Mammary epithelial cell (primary cell): ENCODE measurements at regions not wholly inside any gene's neighbourhood (a gene's known extent, or its start where the extent isn't known, plus 50 kb on each side); places are given as distances from the start of the nearest gene placed in this dataset.

Experiments used
- CTCF ChIP-seq, 2 donors: IDR thresholded peaks in 1 of 2; conservative IDR thresholded peaks in 1 of 2; 2 replicates each; pipeline ENCODE4 v1.5.1; 2011 to 2012; ENCODE audit warnings: inconsistent platforms in 2 of 2, low read length in 2 of 2, mild to moderate bottlenecking in 2 of 2, control low read depth in 1 of 2, low read depth in 1 of 2; ENCODE audit not compliant: insufficient read depth in 1 of 2; ENCODE audit errors: extremely low read depth in 1 of 2
- EZH2 ChIP-seq: IDR thresholded peaks from 2 replicates; pipeline ENCODE4 v1.6.1; 2012; ENCODE audit warnings: low read length, inconsistent platforms, borderline replicate concordance

GRCh38 chr1:222006715-222007114 is 264.8 kb upstream of the DUSP10 start:
- TF ChIP-seq CTCF (conservative IDR thresholded peaks at IDR 0.05 in 1 of 2, IDR thresholded peaks at IDR 0.05 in 1 of 2; ENCODE audit: extremely low read depth in 1 of 2, insufficient read depth in 1 of 2, low read depth in 1 of 2, low read length in 2 of 2) (no peak), EZH2 (no peak)
